Testis (tissue), 2 donors: ENCODE measurements at regions not wholly inside any gene's neighbourhood (a gene's known extent, or its start where the extent isn't known, plus 50 kb on each side); places are given as distances from the start of the nearest gene placed in this dataset.

Experiments
- CTCF ChIP-seq, 3 experiments: fragments of 450-650 bp in 2 of 3; fragments of 200-600 bp in 1 of 3; sonication (generic) in 1 of 3; IDR thresholded peaks; one replicate each; pipeline ENCODE4 v1.5.1; 2016 to 2019; ENCODE audit warnings: antibody characterized with exemption in 3 of 3, mild to moderate bottlenecking in 2 of 3, moderate library complexity in 1 of 3
- POLR2A ChIP-seq: fragments of 450-650 bp; IDR thresholded peaks from one replicate; pipeline ENCODE4 v1.6.1; 2017; ENCODE audit warnings: antibody characterized with exemption, mild to moderate bottlenecking, moderate library complexity

- TF ChIP-seq CTCF (IDR thresholded peaks at IDR 0.05), result no peak
- TF ChIP-seq POLR2A, result no peak
These were observed 957.7 kb downstream of the SLITRK5 start for GRCh38 chr13:88628882-88629281.
